Erythroblast (primary cell): ENCODE measurements at regions not wholly inside any gene's neighbourhood (a gene's known extent, or its start where the extent isn't known, plus 50 kb on each side); places are given as distances from the start of the nearest gene placed in this dataset.

Experiments used
- DNase-seq, 2 experiments: peaks; one replicate each; lab custom pipeline; 2025; lab: John Stamatoyannopoulos, UW
- GATA1 ChIP-seq: IDR thresholded peaks from 2 replicates; pipeline ENCODE4 v1.6.1; 2011; ENCODE audit warnings: low read depth, mild to moderate bottlenecking, control low read depth, low read length, moderate library complexity
- POLR2A ChIP-seq: IDR thresholded peaks from 2 replicates; pipeline ENCODE4 v1.6.1; 2011; ENCODE audit warnings: mild to moderate bottlenecking, low read length

DNA sequence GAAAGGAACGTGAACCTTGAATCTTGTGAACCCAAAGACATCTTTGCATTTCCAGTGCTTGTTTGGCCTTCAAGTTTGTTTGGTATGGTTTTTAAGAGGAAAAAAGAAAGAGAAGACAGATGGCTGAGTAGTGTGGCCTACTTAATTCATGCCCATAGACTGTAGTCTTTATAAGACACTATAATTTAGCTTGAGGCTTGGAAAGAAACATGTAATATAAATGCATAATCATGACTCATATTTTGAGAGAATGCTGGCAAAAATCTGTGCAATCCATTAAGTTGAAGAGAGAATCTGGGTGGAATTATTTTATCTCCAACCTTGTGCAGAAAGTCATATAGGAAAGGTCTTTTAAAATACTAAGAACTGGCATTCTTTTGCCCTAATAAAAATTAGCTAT lies 179.3 kb downstream of the SIPA1L2 start:
- TF ChIP-seq GATA1, result no peak
- DNase-seq, result no peak

- TF ChIP-seq POLR2A, result no peak
- no peak for TF ChIP-seq GATA1
- DNase-seq, result no peak
Measured at GRCh38 chr1:232447125-232447524, 182.8 kb downstream of the SIPA1L2 start.

DNA sequence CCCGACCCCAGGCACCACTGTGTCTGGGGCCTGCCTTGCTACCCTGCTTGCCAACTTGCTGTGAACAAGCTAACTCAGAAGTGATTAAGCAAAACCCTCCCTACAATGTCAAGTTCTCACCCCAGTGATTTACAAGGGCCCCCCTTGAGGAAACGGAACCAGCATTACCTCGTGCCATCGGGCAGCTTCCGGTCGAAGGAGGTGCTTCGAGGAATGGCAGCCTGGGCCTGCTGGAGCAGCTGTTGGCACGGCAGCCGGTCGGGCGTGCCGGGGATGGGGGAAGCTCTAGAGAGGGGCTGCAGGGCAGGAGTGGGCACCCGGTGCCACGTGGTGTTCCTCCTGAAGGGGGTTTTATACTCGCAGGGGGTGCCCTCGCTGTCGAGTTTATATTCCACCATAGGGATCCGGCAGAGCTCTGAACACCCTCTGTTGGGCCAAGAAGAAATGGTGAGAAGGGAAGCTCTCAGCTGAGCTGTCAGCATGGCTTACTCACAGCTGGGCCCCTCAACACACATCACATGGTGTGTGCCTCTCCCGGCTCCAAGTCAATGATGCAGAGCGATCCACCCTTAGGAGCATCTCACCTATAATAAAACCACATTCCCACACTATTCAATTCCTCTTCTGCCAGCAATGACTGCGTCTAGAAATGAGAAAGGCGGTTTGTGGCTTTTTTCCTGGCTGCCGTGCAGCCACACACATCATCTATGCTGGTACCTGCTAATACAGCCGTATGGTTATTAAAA lies 184.4 kb downstream of the SIPA1L2 start:
- no peak for TF ChIP-seq POLR2A
- no peak for TF ChIP-seq GATA1
- no peak for DNase-seq

GRCh38 chr1:232443372-232443771 lies 186.6 kb downstream of the SIPA1L2 start:
- DNase-seq, result no peak
- TF ChIP-seq POLR2A, result no peak
- no peak for TF ChIP-seq GATA1

DNA sequence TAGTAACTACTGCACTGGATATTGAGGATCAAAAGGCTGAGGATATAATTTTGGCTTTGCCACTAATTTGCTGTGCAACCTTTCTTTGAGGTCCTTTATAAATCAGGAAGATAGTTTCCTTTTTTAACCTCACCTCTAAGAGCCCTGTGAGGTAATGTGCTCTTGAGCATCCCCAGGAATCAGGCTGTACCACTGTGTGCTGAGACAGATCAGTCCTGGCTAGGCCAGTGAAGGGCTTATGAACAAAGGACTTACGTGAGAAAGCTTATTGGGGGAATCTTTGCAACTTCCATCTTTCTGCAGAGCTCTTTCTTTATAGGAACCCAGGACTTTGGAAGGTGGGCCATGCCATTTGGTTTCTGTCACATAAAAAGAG lies 188.9 kb downstream of the SIPA1L2 start:
- TF ChIP-seq POLR2A (no peak), GATA1 (no peak)
- no peak for DNase-seq

- TF ChIP-seq GATA1 (no peak), POLR2A (no peak)
- no peak for DNase-seq
Measured at GRCh38 chr1:232440325-232441035, 189.5 kb downstream of the SIPA1L2 start.

GRCh38 chr1:232439011-232439410 lies 190.9 kb downstream of the SIPA1L2 start:
- DNase-seq, result no peak
- no peak for TF ChIP-seq GATA1
- no peak for TF ChIP-seq POLR2A

- TF ChIP-seq POLR2A (no peak), GATA1 (no peak)
- DNase-seq, result no peak
Measured at GRCh38 chr1:232438476-232438875, 191.5 kb downstream of the SIPA1L2 start.

DNA sequence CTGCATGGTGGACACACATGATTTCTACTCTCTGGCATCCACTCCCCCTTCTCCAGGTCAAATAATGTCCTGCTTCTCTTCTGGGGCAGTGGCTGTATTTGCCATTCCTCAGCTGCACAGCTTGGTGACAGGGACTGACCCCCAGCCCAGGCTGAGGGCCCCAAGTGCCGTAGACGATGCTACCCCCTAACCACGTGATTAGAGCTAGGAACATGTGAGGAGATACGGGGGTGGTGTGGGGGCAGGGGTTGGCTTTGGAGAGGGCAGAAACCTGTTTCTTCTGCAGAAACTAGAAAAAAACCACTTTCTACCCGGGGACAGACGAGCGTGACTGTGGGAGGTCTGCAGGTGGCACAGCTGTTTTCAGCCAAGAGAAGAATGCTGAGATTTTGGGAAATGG lies 192.4 kb downstream of the SIPA1L2 start:
- no peak for TF ChIP-seq GATA1
- TF ChIP-seq POLR2A, result no peak

DNA sequence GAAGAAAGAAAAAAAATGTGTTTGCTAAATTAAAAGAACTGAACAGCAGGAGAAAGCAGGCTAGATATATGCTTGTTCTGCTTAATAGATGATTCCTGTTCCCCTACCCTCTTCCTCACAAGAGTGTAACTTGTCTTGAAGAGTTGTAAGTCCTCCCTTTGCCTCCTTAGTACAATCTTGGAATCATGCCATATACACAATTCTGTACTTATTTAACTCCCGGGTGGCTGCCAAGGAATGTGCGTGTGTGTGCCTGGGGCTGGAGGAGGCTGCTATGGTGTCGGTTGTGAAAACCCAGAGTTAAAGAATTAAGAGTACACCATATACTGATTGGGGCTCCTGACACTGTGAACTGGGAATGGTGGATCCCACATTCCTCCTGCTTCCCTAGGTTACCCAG lies 194.2 kb downstream of the SIPA1L2 start:
- no peak for TF ChIP-seq GATA1
- TF ChIP-seq POLR2A, result no peak
- DNase-seq, result no peak

More for the DNA sequence above, 192.4 kb downstream of the SIPA1L2 start:
- no peak for DNase-seq

DNA sequence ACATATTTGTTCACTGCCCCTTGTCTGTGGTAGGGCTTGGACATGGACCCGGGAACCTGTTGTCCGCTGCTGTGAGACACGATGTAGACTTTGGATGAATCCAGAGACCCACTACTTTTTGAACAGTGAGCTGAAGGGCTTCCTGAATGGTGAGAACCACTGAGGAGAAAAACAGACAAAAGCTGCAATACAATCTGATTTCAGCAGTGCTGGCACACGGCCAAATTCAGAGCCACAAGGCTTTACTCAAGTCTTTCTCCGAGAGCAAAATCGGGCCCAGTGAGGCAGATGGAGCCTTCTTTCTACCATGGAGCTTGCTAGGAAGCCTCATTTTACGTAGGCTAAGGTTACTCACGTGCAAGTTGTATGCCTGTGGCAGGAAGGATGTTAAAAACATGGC lies 197.6 kb downstream of the SIPA1L2 start:
- no peak for DNase-seq
- no peak for TF ChIP-seq GATA1
- TF ChIP-seq POLR2A, result no peak

DNA sequence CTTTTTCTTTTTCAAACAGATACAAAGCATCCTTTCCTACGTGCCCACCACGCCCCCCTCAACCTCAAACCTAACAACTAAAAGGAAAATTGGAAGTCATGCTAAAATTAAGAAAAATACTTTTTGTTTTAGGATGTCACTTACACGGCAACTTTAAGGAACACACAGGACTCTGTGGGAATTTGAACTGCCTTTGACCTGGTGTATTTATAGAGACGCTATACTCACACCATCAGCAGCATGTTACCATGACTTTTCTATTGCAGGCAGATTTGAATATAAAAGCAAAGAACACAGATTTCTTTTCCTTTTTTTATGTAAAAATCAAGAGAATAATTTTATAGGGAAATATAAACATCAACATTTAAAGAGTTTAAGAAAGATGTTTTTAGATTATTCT lies 198.2 kb downstream of the SIPA1L2 start:
- no peak for DNase-seq
- TF ChIP-seq POLR2A, result no peak
- TF ChIP-seq GATA1, result no peak

- TF ChIP-seq GATA1 (no peak), POLR2A (no peak)
- no peak for DNase-seq
Measured at GRCh38 chr1:232431326-232431725, 198.6 kb downstream of the SIPA1L2 start.

DNA sequence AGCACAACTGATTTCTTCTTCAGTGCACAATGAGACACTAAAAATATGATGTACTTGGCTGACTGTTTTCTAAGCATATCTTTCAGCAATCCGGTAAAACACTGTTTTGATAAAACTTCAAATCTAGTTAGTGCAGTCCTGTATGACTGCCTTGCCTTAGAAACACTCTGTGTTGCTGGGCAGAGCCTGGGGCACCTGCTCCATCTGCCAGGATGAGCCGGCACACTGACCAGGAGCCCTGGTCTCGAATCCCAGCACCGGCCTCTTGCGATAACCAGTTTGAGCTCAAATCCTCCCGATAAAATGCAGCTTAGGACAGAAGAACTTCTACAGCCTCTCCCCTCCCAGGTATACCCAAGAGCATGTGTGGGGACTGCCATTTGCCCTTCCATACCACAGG lies 199.5 kb downstream of the SIPA1L2 start:
- no peak for TF ChIP-seq POLR2A
- no peak for TF ChIP-seq GATA1
- no peak for DNase-seq
